ENCODE measurements at regions not wholly inside any gene's neighbourhood (a gene's known extent, or its start where the extent isn't known, plus 50 kb on each side); places are given as distances from the start of the nearest gene placed in this dataset.

- H3K14ac ChIP-seq (ENCODE audit: low read length): no peak overlapping the region
- H2BK120ac ChIP-seq (ENCODE audit: insufficient read depth, low read length, poor library complexity): no peak overlapping the region
- no peaks in the 10 kb centered on the region for H3K79me1 ChIP-seq (ENCODE audit: low read length)
- no peak overlapping the region for H3K27ac ChIP-seq (ENCODE audit: low read depth, low read length)
- no peak overlapping the region for H3K4me3 ChIP-seq (ENCODE audit: low read depth, low read length)
- no peak overlapping the region for H4K8ac ChIP-seq (ENCODE audit: low read depth, low read length)
- no peaks in the 10 kb centered on the region for H3K27me3 ChIP-seq (ENCODE audit: insufficient read depth, low read length)
- H3K9ac ChIP-seq (ENCODE audit: low read length): no peak overlapping the region
- no peak overlapping the region for H2AFZ ChIP-seq (ENCODE audit: insufficient read depth, low read length, poor library complexity)
- no peak overlapping the region for H2AK5ac ChIP-seq (ENCODE audit: low read length)
- H4K91ac ChIP-seq (ENCODE audit: low read depth, low read length): no peak overlapping the region
- no peak overlapping the region for H4K12ac ChIP-seq (ENCODE audit: low read depth, low read length)
- DNase-seq: no peak
- no peaks in the 10 kb centered on the region for H3K4me1 ChIP-seq (ENCODE audit: control insufficient read depth in 1 of 2, insufficient read depth in 2 of 2, low read length in 2 of 2)
- no peak overlapping the region for H3K23ac ChIP-seq (ENCODE audit: low read length)
- H3K79me2 ChIP-seq (ENCODE audit: control insufficient read depth, insufficient read depth, low read length, poor library complexity): no peaks in the 10 kb centered on the region
- H3K4ac ChIP-seq (ENCODE audit: low read depth, low read length): no peak overlapping the region
- no peak overlapping the region for H3K4me2 ChIP-seq (ENCODE audit: low read length)
- no peak overlapping the region for H2BK5ac ChIP-seq (ENCODE audit: low read depth, low read length, poor library complexity)
- no peak overlapping the region for H3K18ac ChIP-seq (ENCODE audit: low read length)
- no peaks in the 10 kb centered on the region for H3K36me3 ChIP-seq (ENCODE audit: control insufficient read depth in 1 of 2, insufficient read depth in 2 of 2, low read length in 2 of 2)
- H2BK12ac ChIP-seq (ENCODE audit: low read length): no peak overlapping the region
- H3K9me3 ChIP-seq (ENCODE audit: insufficient read depth, low read depth, low read length): no peaks in the 10 kb centered on the region
Measured at GRCh38 chr5:120326651-120327050, 137.4 kb upstream of the PRR16 start.

GRCh38 chr5:120327180-120327579 is 136.9 kb upstream of the PRR16 start:
- WGBS (ENCODE audit: extremely low coverage, insufficient coverage, insufficient read length): no CpG with 5 or more reads among the region's 2 CpGs
- Histone ChIP-seq H3K9me3 (ENCODE audit: insufficient read depth, low read depth, low read length) (no peaks in the 10 kb centered on the region), H2BK12ac (ENCODE audit: low read length) (no peak overlapping the region), H3K9ac (ENCODE audit: low read length) (no peak overlapping the region), H3K4ac (ENCODE audit: low read depth, low read length) (no peak overlapping the region), H2BK120ac (ENCODE audit: insufficient read depth, low read length, poor library complexity) (no peak overlapping the region), H3K14ac (ENCODE audit: low read length) (no peak overlapping the region), H2AFZ (ENCODE audit: insufficient read depth, low read length, poor library complexity) (no peak overlapping the region), H3K36me3 (ENCODE audit: control insufficient read depth in 1 of 2, insufficient read depth in 2 of 2, low read length in 2 of 2) (no peaks in the 10 kb centered on the region), H3K79me1 (ENCODE audit: low read length) (no peaks in the 10 kb centered on the region), H3K4me2 (ENCODE audit: low read length) (no peak overlapping the region), H2BK5ac (ENCODE audit: low read depth, low read length, poor library complexity) (no peak overlapping the region), H4K12ac (ENCODE audit: low read depth, low read length) (no peak overlapping the region), H3K27ac (ENCODE audit: low read depth, low read length) (no peak overlapping the region), H4K8ac (ENCODE audit: low read depth, low read length) (no peak overlapping the region), H3K4me3 (ENCODE audit: low read depth, low read length) (no peak overlapping the region), H3K79me2 (ENCODE audit: control insufficient read depth, insufficient read depth, low read length, poor library complexity) (no peaks in the 10 kb centered on the region), H3K18ac (ENCODE audit: low read length) (no peak overlapping the region), H3K27me3 (ENCODE audit: insufficient read depth, low read length) (no peaks in the 10 kb centered on the region), H3K23ac (ENCODE audit: low read length) (no peak overlapping the region), H2AK5ac (ENCODE audit: low read length) (no peak overlapping the region), H4K91ac (ENCODE audit: low read depth, low read length) (no peak overlapping the region), H3K4me1 (ENCODE audit: control insufficient read depth in 1 of 2, insufficient read depth in 2 of 2, low read length in 2 of 2) (no peaks in the 10 kb centered on the region)
- DNase-seq: no peak

- H3K27ac ChIP-seq (ENCODE audit: low read depth, low read length): no peak overlapping the region
- H2BK5ac ChIP-seq (ENCODE audit: low read depth, low read length, poor library complexity): no peak overlapping the region
- no peak overlapping the region for H3K23ac ChIP-seq (ENCODE audit: low read length)
- H3K27me3 ChIP-seq (ENCODE audit: insufficient read depth, low read length): no peaks in the 10 kb centered on the region
- no peaks in the 10 kb centered on the region for H3K9me3 ChIP-seq (ENCODE audit: insufficient read depth, low read depth, low read length)
- DNase-seq: no peak
- H2AK5ac ChIP-seq (ENCODE audit: low read length): no peak overlapping the region
- no peak overlapping the region for H3K18ac ChIP-seq (ENCODE audit: low read length)
- no peaks in the 10 kb centered on the region for H3K36me3 ChIP-seq (ENCODE audit: control insufficient read depth in 1 of 2, insufficient read depth in 2 of 2, low read length in 2 of 2)
- no peaks in the 10 kb centered on the region for H3K79me2 ChIP-seq (ENCODE audit: control insufficient read depth, insufficient read depth, low read length, poor library complexity)
- no peak overlapping the region for H4K12ac ChIP-seq (ENCODE audit: low read depth, low read length)
- no peaks in the 10 kb centered on the region for H3K4me1 ChIP-seq (ENCODE audit: control insufficient read depth in 1 of 2, insufficient read depth in 2 of 2, low read length in 2 of 2)
- no peak overlapping the region for H2BK12ac ChIP-seq (ENCODE audit: low read length)
- H2AFZ ChIP-seq (ENCODE audit: insufficient read depth, low read length, poor library complexity): no peak overlapping the region
- H4K91ac ChIP-seq (ENCODE audit: low read depth, low read length): no peak overlapping the region
- no CpG with 5 or more reads among the region's 2 CpGs for WGBS (ENCODE audit: extremely low coverage, insufficient coverage, insufficient read length)
- no peak overlapping the region for H3K14ac ChIP-seq (ENCODE audit: low read length)
- no peak overlapping the region for H3K4me3 ChIP-seq (ENCODE audit: low read depth, low read length)
- H3K4me2 ChIP-seq (ENCODE audit: low read length): no peak overlapping the region
- no peaks in the 10 kb centered on the region for H3K79me1 ChIP-seq (ENCODE audit: low read length)
- H3K9ac ChIP-seq (ENCODE audit: low read length): no peak overlapping the region
- no peak overlapping the region for H2BK120ac ChIP-seq (ENCODE audit: insufficient read depth, low read length, poor library complexity)
- no peak overlapping the region for H4K8ac ChIP-seq (ENCODE audit: low read depth, low read length)
- H3K4ac ChIP-seq (ENCODE audit: low read depth, low read length): no peak overlapping the region
Measured at GRCh38 chr5:120329095-120329494, 135.0 kb upstream of the PRR16 start.

GRCh38 chr5:120330558-120330957 is 133.5 kb upstream of the PRR16 start:
- Histone ChIP-seq H3K14ac (ENCODE audit: low read length) (no peak overlapping the region), H3K27me3 (ENCODE audit: insufficient read depth, low read length) (no peaks in the 10 kb centered on the region), H3K9ac (ENCODE audit: low read length) (no peak overlapping the region), H3K79me2 (ENCODE audit: control insufficient read depth, insufficient read depth, low read length, poor library complexity) (no peaks in the 10 kb centered on the region), H3K9me3 (ENCODE audit: insufficient read depth, low read depth, low read length) (no peaks in the 10 kb centered on the region), H2AK5ac (ENCODE audit: low read length) (no peak overlapping the region), H3K4me2 (ENCODE audit: low read length) (no peak overlapping the region), H3K18ac (ENCODE audit: low read length) (no peak overlapping the region), H3K4me3 (ENCODE audit: low read depth, low read length) (no peak overlapping the region), H3K23ac (ENCODE audit: low read length) (no peak overlapping the region), H4K91ac (ENCODE audit: low read depth, low read length) (no peak overlapping the region), H2BK5ac (ENCODE audit: low read depth, low read length, poor library complexity) (no peak overlapping the region), H2BK12ac (ENCODE audit: low read length) (no peak overlapping the region), H3K27ac (ENCODE audit: low read depth, low read length) (no peak overlapping the region), H4K12ac (ENCODE audit: low read depth, low read length) (no peak overlapping the region), H3K36me3 (ENCODE audit: control insufficient read depth in 1 of 2, insufficient read depth in 2 of 2, low read length in 2 of 2) (no peaks in the 10 kb centered on the region), H3K4ac (ENCODE audit: low read depth, low read length) (no peak overlapping the region), H3K79me1 (ENCODE audit: low read length) (no peaks in the 10 kb centered on the region), H4K8ac (ENCODE audit: low read depth, low read length) (no peak overlapping the region), H2AFZ (ENCODE audit: insufficient read depth, low read length, poor library complexity) (no peak overlapping the region), H3K4me1 (ENCODE audit: control insufficient read depth in 1 of 2, insufficient read depth in 2 of 2, low read length in 2 of 2) (no peaks in the 10 kb centered on the region), H2BK120ac (ENCODE audit: insufficient read depth, low read length, poor library complexity) (no peak overlapping the region)
- DNase-seq: no peak
- no CpG with 5 or more reads among the region's 1 CpG for WGBS (ENCODE audit: extremely low coverage, insufficient coverage, insufficient read length)

GRCh38 chr5:120344181-120344580 is 119.9 kb upstream of the PRR16 start:
- DNase-seq: no peak
- Histone ChIP-seq H4K12ac (ENCODE audit: low read depth, low read length) (no peak overlapping the region), H3K9me3 (ENCODE audit: insufficient read depth, low read depth, low read length) (no peaks in the 10 kb centered on the region), H2BK120ac (ENCODE audit: insufficient read depth, low read length, poor library complexity) (no peak overlapping the region), H4K91ac (ENCODE audit: low read depth, low read length) (no peak overlapping the region), H2BK5ac (ENCODE audit: low read depth, low read length, poor library complexity) (no peak overlapping the region), H2AK5ac (ENCODE audit: low read length) (no peak overlapping the region), H3K14ac (ENCODE audit: low read length) (no peak overlapping the region), H3K4ac (ENCODE audit: low read depth, low read length) (no peak overlapping the region), H3K79me2 (ENCODE audit: control insufficient read depth, insufficient read depth, low read length, poor library complexity) (no peaks in the 10 kb centered on the region), H3K23ac (ENCODE audit: low read length) (no peak overlapping the region), H3K27ac (ENCODE audit: low read depth, low read length) (no peak overlapping the region), H3K4me3 (ENCODE audit: low read depth, low read length) (no peak overlapping the region), H3K79me1 (ENCODE audit: low read length) (no peaks in the 10 kb centered on the region), H2AFZ (ENCODE audit: insufficient read depth, low read length, poor library complexity) (no peak overlapping the region), H3K27me3 (ENCODE audit: insufficient read depth, low read length) (no peaks in the 10 kb centered on the region), H3K4me2 (ENCODE audit: low read length) (no peak overlapping the region), H2BK12ac (ENCODE audit: low read length) (no peak overlapping the region), H3K4me1 (ENCODE audit: control insufficient read depth in 1 of 2, insufficient read depth in 2 of 2, low read length in 2 of 2) (no peaks in the 10 kb centered on the region), H3K9ac (ENCODE audit: low read length) (no peak overlapping the region), H3K36me3 (ENCODE audit: control insufficient read depth in 1 of 2, insufficient read depth in 2 of 2, low read length in 2 of 2) (no peaks in the 10 kb centered on the region), H3K18ac (ENCODE audit: low read length) (no peak overlapping the region), H4K8ac (ENCODE audit: low read depth, low read length) (no peak overlapping the region)
- no CpG with 5 or more reads among the region's 4 CpGs for WGBS (ENCODE audit: extremely low coverage, insufficient coverage, insufficient read length)

Data from trophoblast cell (in vitro differentiated cells and primary cell).